ENCODE measurements at regions not wholly inside any gene's neighbourhood (a gene's known extent, or its start where the extent isn't known, plus 50 kb on each side); places are given as distances from the start of the nearest gene placed in this dataset.

DNA sequence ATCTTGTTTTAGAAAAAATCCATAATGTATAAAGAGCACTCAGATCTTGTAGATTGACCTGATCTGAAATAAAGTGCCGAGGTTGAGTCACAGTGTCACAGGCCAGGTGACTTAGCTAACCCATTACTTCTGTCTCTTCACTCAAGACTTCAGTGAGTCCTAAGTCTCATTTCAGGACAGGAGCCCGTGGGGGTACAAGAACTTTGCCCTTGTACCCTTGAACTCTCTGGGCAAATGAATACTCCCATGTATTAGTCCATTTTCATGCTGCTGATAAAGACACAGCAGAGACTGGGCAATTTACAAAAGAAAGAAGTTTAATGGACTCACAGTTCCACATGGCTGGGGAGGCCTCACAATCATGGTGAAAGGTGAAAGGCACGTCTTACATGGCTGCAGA is 160.2 kb downstream of the ZPLD1 start:
- no peak overlapping the region for H3K4me3 ChIP-seq
- H3K27me3 ChIP-seq = no peaks in the 10 kb centered on the region
- H3K36me3 ChIP-seq = no peaks in the 10 kb centered on the region
- intact Hi-C loops (cut with DNase I) = no loop called here
- no peak for TF ChIP-seq POLR2A (IDR thresholded peaks at IDR 0.05)
- TF ChIP-seq, protein P1, sequence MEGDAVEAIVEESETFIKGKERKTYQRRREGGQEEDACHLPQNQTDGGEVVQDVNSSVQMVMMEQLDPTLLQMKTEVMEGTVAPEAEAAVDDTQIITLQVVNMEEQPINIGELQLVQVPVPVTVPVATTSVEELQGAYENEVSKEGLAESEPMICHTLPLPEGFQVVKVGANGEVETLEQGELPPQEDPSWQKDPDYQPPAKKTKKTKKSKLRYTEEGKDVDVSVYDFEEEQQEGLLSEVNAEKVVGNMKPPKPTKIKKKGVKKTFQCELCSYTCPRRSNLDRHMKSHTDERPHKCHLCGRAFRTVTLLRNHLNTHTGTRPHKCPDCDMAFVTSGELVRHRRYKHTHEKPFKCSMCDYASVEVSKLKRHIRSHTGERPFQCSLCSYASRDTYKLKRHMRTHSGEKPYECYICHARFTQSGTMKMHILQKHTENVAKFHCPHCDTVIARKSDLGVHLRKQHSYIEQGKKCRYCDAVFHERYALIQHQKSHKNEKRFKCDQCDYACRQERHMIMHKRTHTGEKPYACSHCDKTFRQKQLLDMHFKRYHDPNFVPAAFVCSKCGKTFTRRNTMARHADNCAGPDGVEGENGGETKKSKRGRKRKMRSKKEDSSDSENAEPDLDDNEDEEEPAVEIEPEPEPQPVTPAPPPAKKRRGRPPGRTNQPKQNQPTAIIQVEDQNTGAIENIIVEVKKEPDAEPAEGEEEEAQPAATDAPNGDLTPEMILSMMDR (IDR thresholded peaks at IDR 0.05) = no peak
- no peak for ATAC-seq
- DNase-seq = no peak
- WGBS, 4 donors = 64 to 82% (median 72%) methylated on average over 3 of the region's 3 CpGs
- no peaks in the 10 kb centered on the region for H3K4me1 ChIP-seq
- H3K9me3 ChIP-seq = peaks cover 0 to 6% (median 0%) of the 10 kb centered on the region in 12 donors
- no peak overlapping the region for H3K27ac ChIP-seq

DNA sequence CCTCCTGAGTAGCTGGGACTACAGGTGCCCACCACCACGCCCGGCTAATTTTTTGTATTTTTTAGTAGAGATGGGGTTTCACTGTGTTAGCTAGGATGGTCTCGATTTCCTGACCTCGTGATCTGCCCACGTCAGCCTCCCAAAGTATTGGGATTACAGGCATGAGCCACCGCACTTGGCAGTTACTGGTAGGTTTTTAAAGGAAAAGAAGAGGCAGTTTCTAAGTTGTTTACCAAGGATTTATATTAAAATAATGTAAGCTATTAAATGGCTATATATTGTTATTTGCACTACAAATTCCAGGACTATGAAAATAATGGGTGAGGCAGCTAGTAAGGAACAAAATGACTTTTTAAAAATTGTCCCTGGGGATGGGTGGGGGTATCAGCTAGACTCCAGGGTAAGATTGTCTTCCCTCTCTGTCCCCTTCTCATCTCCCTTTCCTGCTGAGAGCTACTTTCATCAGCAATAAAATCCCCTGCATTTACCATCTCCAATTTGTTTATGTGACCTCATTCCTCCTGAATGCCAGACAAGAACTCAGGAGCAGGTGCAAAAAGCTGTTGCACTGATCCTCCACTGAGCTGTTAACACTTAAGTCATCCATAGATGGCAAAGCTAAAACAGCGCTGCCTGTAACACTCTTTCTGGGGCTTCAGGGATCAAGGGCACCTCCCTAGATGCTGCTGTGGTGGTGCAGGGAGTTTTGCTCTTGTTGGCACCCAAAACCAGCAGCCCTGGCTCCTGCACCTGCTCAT is 165.2 kb downstream of the ZPLD1 start:
- peak in 1 of 5 donors; percentile 24 for DNase-seq
- ATAC-seq = peak in 1 of 4 donors; percentile 58
- TF ChIP-seq, protein P1 (IDR thresholded peaks at IDR 0.05) = no peak
- no peak for TF ChIP-seq POLR2A (IDR thresholded peaks at IDR 0.05)
- intact Hi-C loops (cut with DNase I) = no loop called here
- Histone ChIP-seq H3K9me3 (peaks cover 0 to 6% (median 0%) of the 10 kb centered on the region in 12 donors), H3K4me3 (no peak overlapping the region), H3K27me3 (no peaks in the 10 kb centered on the region), H3K4me1 (no peaks in the 10 kb centered on the region), H3K27ac (no peak overlapping the region), H3K36me3 (no peaks in the 10 kb centered on the region)
- WGBS, 4 donors = 77 to 91% (median 88%) methylated on average over 7 of the region's 7 CpGs

DNA sequence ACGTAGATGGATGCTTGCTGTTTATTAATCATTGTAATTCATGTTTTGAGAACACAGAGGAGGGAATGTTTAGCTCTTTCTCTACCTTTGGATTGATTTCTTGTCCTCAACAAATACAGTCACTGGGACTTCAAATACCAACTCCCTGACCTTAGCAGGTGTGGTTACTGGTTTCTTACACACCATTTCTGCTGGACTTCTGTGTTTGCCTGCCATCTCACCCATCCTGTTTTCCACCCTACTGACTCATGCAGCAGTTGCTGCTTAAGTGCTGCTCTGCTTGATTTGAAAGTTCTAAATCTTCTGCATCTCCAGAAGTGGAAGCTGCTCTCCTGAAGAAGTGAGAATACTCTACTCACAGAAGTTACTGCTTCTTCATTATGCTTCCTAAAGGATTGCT is 170.3 kb downstream of the ZPLD1 start:
- intact Hi-C loops (cut with DNase I) = no loop called here
- WGBS, 4 donors = 56 to 77% (median 65%) methylated on average over 1 of the region's 1 CpG

DNA sequence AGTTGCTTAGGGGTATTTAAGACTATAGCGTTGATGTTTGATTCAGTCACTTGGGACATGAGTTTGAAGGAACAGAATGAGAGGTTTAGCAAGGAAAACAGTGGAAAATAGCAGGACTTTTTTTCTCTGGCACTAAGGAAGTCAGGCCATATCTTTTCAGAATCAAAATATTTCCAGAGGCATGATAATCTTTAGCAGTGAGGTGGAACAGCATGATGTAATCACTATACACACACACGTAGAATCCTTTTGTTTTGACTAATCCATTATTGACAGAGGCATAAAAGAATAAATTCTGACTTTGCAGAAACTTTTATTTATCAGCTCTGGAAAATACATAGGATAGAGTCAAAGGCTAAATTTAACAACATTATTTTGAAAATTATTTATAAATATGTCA is 174.1 kb downstream of the ZPLD1 start:
- no peak for TF ChIP-seq POLR2A (IDR thresholded peaks at IDR 0.05)
- TF ChIP-seq, protein P1 (IDR thresholded peaks at IDR 0.05) = no peak

More for the DNA sequence above, 170.3 kb downstream of the ZPLD1 start:
- DNase-seq = no peak
- no peak for ATAC-seq
- H3K27me3 ChIP-seq = no peaks in the 10 kb centered on the region
- H3K4me3 ChIP-seq = no peak overlapping the region
- H3K27ac ChIP-seq = no peak overlapping the region
- no peak for TF ChIP-seq POLR2A (IDR thresholded peaks at IDR 0.05)
- TF ChIP-seq, protein P1 (IDR thresholded peaks at IDR 0.05) = no peak
- no peaks in the 10 kb centered on the region for H3K36me3 ChIP-seq
- no peaks in the 10 kb centered on the region for H3K4me1 ChIP-seq
- no peaks in the 10 kb centered on the region for H3K9me3 ChIP-seq

More for the DNA sequence above, 174.1 kb downstream of the ZPLD1 start:
- intact Hi-C loops (cut with DNase I) = no loop called here
- Histone ChIP-seq H3K27me3 (no peaks in the 10 kb centered on the region), H3K27ac (no peak overlapping the region), H3K4me1 (no peaks in the 10 kb centered on the region), H3K9me3 (no peaks in the 10 kb centered on the region), H3K36me3 (no peaks in the 10 kb centered on the region), H3K4me3 (no peak overlapping the region)
- ATAC-seq (no peak), DNase-seq (no peak)
- 63 to 75% (median 65%) methylated on average over 2 of the region's 2 CpGs for WGBS, 4 donors
